ENCODE measurements at regions not wholly inside any gene's neighbourhood (a gene's known extent, or its start where the extent isn't known, plus 50 kb on each side); places are given as distances from the start of the nearest gene placed in this dataset.

DNA sequence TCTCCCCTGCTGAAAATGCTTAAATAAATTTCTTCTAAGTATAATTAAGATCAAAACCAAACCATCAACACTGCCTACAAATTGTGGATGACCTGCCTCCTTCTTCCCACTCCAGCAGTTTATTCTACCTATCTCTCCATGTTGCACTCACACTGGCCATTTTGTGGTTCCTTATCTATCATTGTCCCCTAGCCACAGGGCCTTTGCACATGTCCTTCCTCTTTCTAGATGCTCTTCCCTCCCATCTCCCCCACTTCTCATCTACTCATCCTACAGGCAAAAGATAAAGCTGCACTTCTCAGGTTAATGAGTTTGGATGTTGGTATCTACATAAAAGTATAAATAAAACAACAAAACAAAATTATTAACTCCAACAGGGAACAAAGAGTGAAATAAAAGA, 70.6 kb upstream of the CCNG1 start:
- Histone ChIP-seq H3K79me1 (ENCODE audit: low read depth in 1 of 2, low read length in 2 of 2) (no peaks in the 10 kb centered on the region), H3K9me1 (ENCODE audit: insufficient read depth, low read length) (no peaks in the 10 kb centered on the region), H2BK120ac (ENCODE audit: low read depth, low read length) (no peak overlapping the region), H3K27ac (ENCODE audit: insufficient read depth, low read length) (no peak overlapping the region), H2BK15ac (ENCODE audit: low read depth, low read length) (no peak overlapping the region), H3K4ac (ENCODE audit: low read depth, low read length) (no peak overlapping the region), H4K91ac (ENCODE audit: insufficient read depth, low read depth, low read length) (no peak overlapping the region), H3K56ac (ENCODE audit: extremely low read depth, insufficient read depth, low read length) (no peak overlapping the region), H3K4me3 (ENCODE audit: insufficient read depth, low read depth, low read length) (no peak overlapping the region), H4K20me1 (ENCODE audit: insufficient read depth, low read length) (no peaks in the 10 kb centered on the region), H2AK9ac (replicated peaks; ENCODE audit: low read depth, low read length, poor library complexity) (no peak overlapping the region), H3K18ac (ENCODE audit: low read depth, low read length) (no peak overlapping the region), H3K36me3 (ENCODE audit: control insufficient read depth, insufficient read depth, low read length) (no peaks in the 10 kb centered on the region), H2BK5ac (ENCODE audit: low read depth, low read length, poor library complexity, severe bottlenecking) (no peak overlapping the region), H4K8ac (ENCODE audit: low read depth in 2 of 2, low read length in 2 of 2) (no peak overlapping the region), H3K14ac (replicated peaks; ENCODE audit: low read depth, low read length) (no peak overlapping the region), H3K27me3 (ENCODE audit: control insufficient read depth, insufficient read depth, low read length) (no peaks in the 10 kb centered on the region), H2AFZ (replicated peaks; ENCODE audit: low read length, poor library complexity) (no peak overlapping the region), H3K23ac (ENCODE audit: low read depth, low read length) (no peak overlapping the region), H4K5ac (ENCODE audit: low read depth, low read length) (no peak overlapping the region), H2BK20ac (ENCODE audit: low read depth, low read length) (no peak overlapping the region), H3K9me3 (ENCODE audit: control insufficient read depth, insufficient read depth, low read length) (no peaks in the 10 kb centered on the region), H3K4me1 (ENCODE audit: control insufficient read depth, insufficient read depth, low read length) (no peaks in the 10 kb centered on the region), H3K9ac (ENCODE audit: low read depth, low read length) (no peak overlapping the region), H2AK5ac (ENCODE audit: low read depth, low read length) (no peak overlapping the region), H3K4me2 (ENCODE audit: low read depth, low read length) (no peak overlapping the region)
- DNase-seq, result no peak
- TF ChIP-seq MXI1 (IDR thresholded peaks at IDR 0.05; ENCODE audit: borderline replicate concordance, low read depth, low read length), result no peak
- TF ChIP-seq, protein P1, sequence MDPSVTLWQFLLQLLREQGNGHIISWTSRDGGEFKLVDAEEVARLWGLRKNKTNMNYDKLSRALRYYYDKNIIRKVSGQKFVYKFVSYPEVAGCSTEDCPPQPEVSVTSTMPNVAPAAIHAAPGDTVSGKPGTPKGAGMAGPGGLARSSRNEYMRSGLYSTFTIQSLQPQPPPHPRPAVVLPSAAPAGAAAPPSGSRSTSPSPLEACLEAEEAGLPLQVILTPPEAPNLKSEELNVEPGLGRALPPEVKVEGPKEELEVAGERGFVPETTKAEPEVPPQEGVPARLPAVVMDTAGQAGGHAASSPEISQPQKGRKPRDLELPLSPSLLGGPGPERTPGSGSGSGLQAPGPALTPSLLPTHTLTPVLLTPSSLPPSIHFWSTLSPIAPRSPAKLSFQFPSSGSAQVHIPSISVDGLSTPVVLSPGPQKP (IDR thresholded peaks at IDR 0.05; ENCODE audit: borderline replicate concordance, low read depth, low read length), result no peak
- TF ChIP-seq POLR2A (IDR thresholded peaks at IDR 0.05; ENCODE audit: low read depth, low read length), result no peak
- no peak for TF ChIP-seq BHLHE40 (IDR thresholded peaks at IDR 0.05; ENCODE audit: low read depth, low read length)
- no peak for TF ChIP-seq NFE2L2 (IDR thresholded peaks at IDR 0.05; ENCODE audit: low read depth, low read length)
- TF ChIP-seq CEBPB (IDR thresholded peaks at IDR 0.05; ENCODE audit: low read depth, low read length), result no peak
- no peak for TF ChIP-seq MAFK (IDR thresholded peaks at IDR 0.05; ENCODE audit: low read depth, low read length)
- no peak for TF ChIP-seq RCOR1 (IDR thresholded peaks at IDR 0.05; ENCODE audit: insufficient replicate concordance, low read length)
- BruUV-seq (replicated peaks), result no TSS peak
- ATAC-seq (ENCODE audit: low read depth), result no peak
- dilution Hi-C loops (cut with HindIII; ENCODE audit: low sequenced_read_pairs, unreplicated experiment), result no loop called here
- POLR2A ChIA-PET (ENCODE audit: unreplicated experiment), result no interaction called here
- CTCF ChIA-PET, result no interaction called here
- intact Hi-C loops (cut with micrococcal nuclease), result no loop called here
- in situ Hi-C loops (cut with MboI; ENCODE audit: low sequenced_read_pairs), result no loop called here

Measured in IMR-90 (cell line).